ENCODE measurements at regions not wholly inside any gene's neighbourhood (a gene's known extent, or its start where the extent isn't known, plus 50 kb on each side); places are given as distances from the start of the nearest gene placed in this dataset.
"Not testable (repeated sequence)": the region's sequence is repeated elsewhere in the genome, so short reads cannot be mapped to it uniquely, and the experiment has no call there.

- DNase-seq, result no peak
Measured at GRCh38 chr5:72584466-72584865, 77.3 kb upstream of the ZNF366 start.

GRCh38 chr5:72579290-72579689, 72.1 kb upstream of the ZNF366 start:
- DNase-seq, result not testable (repeated sequence)

GRCh38 chr5:72572236-72572765, 65.1 kb upstream of the ZNF366 start:
- no peak for DNase-seq

- no peak for DNase-seq
Measured at GRCh38 chr5:72569408-72569944, 62.3 kb upstream of the ZNF366 start.

- no peak for DNase-seq
Measured at GRCh38 chr5:72566746-72567145, 59.5 kb upstream of the ZNF366 start.

GRCh38 chr5:72565513-72566289, 58.5 kb upstream of the ZNF366 start:
- no peak for DNase-seq

GRCh38 chr5:72562717-72563116, 55.5 kb upstream of the ZNF366 start:
- DNase-seq, result no peak

- DNase-seq, result no peak
Measured at GRCh38 chr5:72561148-72561972, 54.1 kb upstream of the ZNF366 start.

- no peak for DNase-seq
Measured at GRCh38 chr5:72559866-72560766, 52.9 kb upstream of the ZNF366 start.

- peak; percentile 50 for DNase-seq
Measured at GRCh38 chr5:72558383-72558782, 51.2 kb upstream of the ZNF366 start.

- no peak for DNase-seq
Measured at GRCh38 chr5:72558046-72558336, 50.8 kb upstream of the ZNF366 start.

GRCh38 chr5:72557167-72558045, 50.2 kb upstream of the ZNF366 start:
- no peak for DNase-seq

Data from NCI-H2171 treated with DMSO at 0.1 percent for 48 hours (cell line).